Small intestine (tissue), 7 donors: ENCODE measurements at regions not wholly inside any gene's neighbourhood (a gene's known extent, or its start where the extent isn't known, plus 50 kb on each side); places are given as distances from the start of the nearest gene placed in this dataset.
A peak's percentile ranks its signal among the peaks of the same experiment; 100 is the strongest.

Experiments
- DNase-seq, 2 donors: peaks; one replicate each; pipeline versions ENCODE4 v3.0.0 to v3.0.0-alpha.2; 2013
- FAIRE-seq: peaks from 2 replicates; lab custom pipeline; 2012; peaks lifted over from hg19 to GRCh38; lab: Jason Lieb, UNC
- H3K27ac ChIP-seq, 3 donors: one replicate each; pipeline ENCODE4 v1.5.1; 2013; ENCODE audit warnings: low read length in 2 of 3, mild to moderate bottlenecking in 2 of 3, control low read depth in 1 of 3, inconsistent platforms in 1 of 3, low read depth in 1 of 3, moderate library complexity in 1 of 3
- H3K27me3 ChIP-seq, 3 donors: one replicate each; pipeline ENCODE4 v1.6.1; 2013; ENCODE audit warnings: low read length in 3 of 3, inconsistent platforms in 1 of 3; ENCODE audit not compliant: control insufficient read depth in 3 of 3, insufficient read depth in 3 of 3
- H3K36me3 ChIP-seq, 3 donors: one replicate each; pipeline ENCODE4 v1.6.1; 2013; ENCODE audit warnings: low read length in 3 of 3, inconsistent platforms in 1 of 3, low read depth in 1 of 3, mild to moderate bottlenecking in 1 of 3, moderate library complexity in 1 of 3; ENCODE audit not compliant: control insufficient read depth in 3 of 3, insufficient read depth in 2 of 3
- H3K4me1 ChIP-seq, 3 donors: one replicate each; pipeline ENCODE4 v1.6.1; 2013; ENCODE audit warnings: low read length in 2 of 3, inconsistent platforms in 1 of 3, low read depth in 1 of 3, mild to moderate bottlenecking in 1 of 3, moderate library complexity in 1 of 3; ENCODE audit not compliant: control insufficient read depth in 3 of 3, insufficient read depth in 2 of 3
- H3K4me3 ChIP-seq, 3 donors: one replicate each; pipeline ENCODE4 v1.5.1; 2013; ENCODE audit warnings: low read length in 3 of 3, control low read depth in 1 of 3, inconsistent platforms in 1 of 3, low read depth in 1 of 3, mild to moderate bottlenecking in 1 of 3, moderate library complexity in 1 of 3
- H3K9me3 ChIP-seq, 2 donors: one replicate each; pipeline ENCODE4 v1.6.1; 2013; ENCODE audit warnings: low read depth in 1 of 2, low read length in 1 of 2; ENCODE audit not compliant: control insufficient read depth in 2 of 2, insufficient read depth in 1 of 2
- WGBS, 3 donors: extraction: QIAGEN DNeasy Blood & Tissue Kit; methylation state at CpG; one replicate each; pipeline ENCODE4 v1.1.7; 2013; 5-methylcytosine and 5-hydroxymethylcytosine counted together
- donor health status: healthy with polysubstance abuse.
- donor health status: control.
- donor health status: control.
- donor health status: Bipolar disorder and iron deficiency.
- donor health status: healthy.

- Histone ChIP-seq H3K4me1 (no peaks in the 10 kb centered on the region), H3K27me3 (no peaks in the 10 kb centered on the region), H3K27ac (no peak overlapping the region), H3K36me3 (no peaks in the 10 kb centered on the region), H3K9me3 (no peaks in the 10 kb centered on the region), H3K4me3 (no peak overlapping the region)
- no peak for FAIRE-seq
- peak in 1 of 2 donors; percentile 6 for DNase-seq
- 77 to 84% (median 81%) methylated on average over 2 of the region's 2 CpGs for WGBS, 3 donors
These were observed 585.7 kb upstream of the CAMK1G start for GRCh38 chr1:208997726-208998312.

- DNase-seq (no peak), FAIRE-seq (no peak)
- H3K9me3 ChIP-seq = no peaks in the 10 kb centered on the region
- no peaks in the 10 kb centered on the region for H3K27me3 ChIP-seq
- no peak overlapping the region for H3K4me3 ChIP-seq
- H3K4me1 ChIP-seq = no peaks in the 10 kb centered on the region
- H3K36me3 ChIP-seq = no peaks in the 10 kb centered on the region
- 84 to 97% (median 97%) methylated on average over 1 of the region's 1 CpG for WGBS, 3 donors
- no peak overlapping the region for H3K27ac ChIP-seq
These were observed 574.9 kb upstream of the CAMK1G start for GRCh38 chr1:209008586-209008985.

- no peaks in the 10 kb centered on the region for H3K36me3 ChIP-seq
- FAIRE-seq = no peak
These were observed 572.9 kb upstream of the CAMK1G start for GRCh38 chr1:209010475-209011230.

GRCh38 chr1:209012443-209013196 is 570.9 kb upstream of the CAMK1G start:
- FAIRE-seq (no peak), DNase-seq (peak in 1 of 2 donors; percentile 24)
- peaks cover 0 to 3% of the 10 kb centered on the region in 2 donors for H3K9me3 ChIP-seq
- no peaks in the 10 kb centered on the region for H3K36me3 ChIP-seq
- H3K4me3 ChIP-seq = no peak overlapping the region
- H3K27ac ChIP-seq = no peak overlapping the region
- no peaks in the 10 kb centered on the region for H3K27me3 ChIP-seq
- H3K4me1 ChIP-seq = no peaks in the 10 kb centered on the region
- 33 to 65% (median 50%) methylated on average over 6 of the region's 6 CpGs for WGBS, 3 donors

More at GRCh38 chr1:209010475-209011230, 572.9 kb upstream of the CAMK1G start:
- no peak overlapping the region for H3K4me3 ChIP-seq
- no peak overlapping the region for H3K27ac ChIP-seq
- no peak for DNase-seq
- WGBS, 3 donors = 65 to 73% (median 66%) methylated on average over 6 of the region's 6 CpGs
- H3K9me3 ChIP-seq = no peaks in the 10 kb centered on the region
- H3K4me1 ChIP-seq = no peaks in the 10 kb centered on the region
- H3K27me3 ChIP-seq = no peaks in the 10 kb centered on the region

GRCh38 chr1:209015092-209015491 is 568.4 kb upstream of the CAMK1G start:
- no peak for DNase-seq
- Histone ChIP-seq H3K4me3 (no peak overlapping the region), H3K4me1 (no peaks in the 10 kb centered on the region), H3K27me3 (no peaks in the 10 kb centered on the region), H3K36me3 (no peaks in the 10 kb centered on the region), H3K27ac (no peak overlapping the region), H3K9me3 (peaks cover 0 to 7% of the 10 kb centered on the region in 2 donors)
- no peak for FAIRE-seq

GRCh38 chr1:209021622-209022021 is 561.9 kb upstream of the CAMK1G start:
- no peaks in the 10 kb centered on the region for H3K27me3 ChIP-seq
- no peak overlapping the region for H3K4me3 ChIP-seq
- DNase-seq = no peak
- no peaks in the 10 kb centered on the region for H3K36me3 ChIP-seq
- H3K27ac ChIP-seq = no peak overlapping the region
- FAIRE-seq = no peak
- peaks cover 0 to 10% of the 10 kb centered on the region in 2 donors for H3K9me3 ChIP-seq
- H3K4me1 ChIP-seq = no peaks in the 10 kb centered on the region

- WGBS, 3 donors = 26 to 52% (median 31%) methylated on average over 2 of the region's 2 CpGs
These were observed 559.7 kb upstream of the CAMK1G start for GRCh38 chr1:209023790-209024189.

GRCh38 chr1:209029737-209030136 is 553.8 kb upstream of the CAMK1G start:
- Histone ChIP-seq H3K36me3 (no peaks in the 10 kb centered on the region), H3K27me3 (no peaks in the 10 kb centered on the region), H3K9me3 (no peaks in the 10 kb centered on the region), H3K4me3 (no peak overlapping the region), H3K27ac (no peak overlapping the region), H3K4me1 (no peaks in the 10 kb centered on the region)
- no peak for FAIRE-seq
- DNase-seq = peak; percentile 11 to 27
- WGBS, 3 donors = 60 to 84% (median 65%) methylated on average over 1 of the region's 1 CpG

More at GRCh38 chr1:209023790-209024189, 559.7 kb upstream of the CAMK1G start:
- H3K27me3 ChIP-seq = no peaks in the 10 kb centered on the region
- no peak for FAIRE-seq
- DNase-seq = peak; percentile 14 to 29
- no peak overlapping the region for H3K4me3 ChIP-seq
- no peaks in the 10 kb centered on the region for H3K4me1 ChIP-seq
- H3K9me3 ChIP-seq = peaks cover 0 to 8% of the 10 kb centered on the region in 2 donors
- no peaks in the 10 kb centered on the region for H3K36me3 ChIP-seq
- H3K27ac ChIP-seq = no peak overlapping the region
